GM23338 (cell line): ENCODE measurements at regions not wholly inside any gene's neighbourhood (a gene's known extent, or its start where the extent isn't known, plus 50 kb on each side); places are given as distances from the start of the nearest gene placed in this dataset.

Source experiments
- CTCF ChIP-seq, 2 experiments: fragments of 200-600 bp in 1 of 2; sonication (generic) in 1 of 2; conservative IDR thresholded peaks; 2 replicates each; pipeline versions ENCODE4 v1.5.1 to v1.6.1; 2016 to 2017; ENCODE audit warnings: antibody characterized with exemption in 2 of 2, low read depth in 2 of 2, mild to moderate bottlenecking in 2 of 2, moderate library complexity in 1 of 2
- EZH2 ChIP-seq: fragments of 200-600 bp; sonication (generic); IDR thresholded peaks from one replicate; pipeline ENCODE4 v1.8.0; 2017; ENCODE audit warnings: antibody characterized with exemption, mild to moderate bottlenecking, low read depth; ENCODE audit not compliant: unreplicated experiment
- EZH2phosphoT487 ChIP-seq: fragments of 200-600 bp; sonication (generic); IDR thresholded peaks from one replicate; pipeline ENCODE4 v1.8.1; 2018; ENCODE audit warnings: antibody characterized with exemption; ENCODE audit not compliant: unreplicated experiment
- POLR2AphosphoS5 ChIP-seq: IDR thresholded peaks from 2 replicates; pipeline ENCODE4 v1.6.1; 2016; ENCODE audit warnings: antibody characterized with exemption, low read depth
- STAT1 ChIP-seq: IDR thresholded peaks from one replicate; pipeline ENCODE4 v1.6.1; 2016; ENCODE audit warnings: antibody characterized with exemption; ENCODE audit not compliant: unreplicated experiment

- TF ChIP-seq CTCF (conservative IDR thresholded peaks at IDR 0.05; ENCODE audit: low read depth in 2 of 2) (no peak), EZH2 (no peak), POLR2AphosphoS5 (no peak), STAT1 (no peak), EZH2phosphoT487 (no peak)
Observed at GRCh38 chr17:12580640-12581039, 85.0 kb upstream of the MYOCD start.
